ENCODE measurements at regions not wholly inside any gene's neighbourhood (a gene's known extent, or its start where the extent isn't known, plus 50 kb on each side); places are given as distances from the start of the nearest gene placed in this dataset.

DNA sequence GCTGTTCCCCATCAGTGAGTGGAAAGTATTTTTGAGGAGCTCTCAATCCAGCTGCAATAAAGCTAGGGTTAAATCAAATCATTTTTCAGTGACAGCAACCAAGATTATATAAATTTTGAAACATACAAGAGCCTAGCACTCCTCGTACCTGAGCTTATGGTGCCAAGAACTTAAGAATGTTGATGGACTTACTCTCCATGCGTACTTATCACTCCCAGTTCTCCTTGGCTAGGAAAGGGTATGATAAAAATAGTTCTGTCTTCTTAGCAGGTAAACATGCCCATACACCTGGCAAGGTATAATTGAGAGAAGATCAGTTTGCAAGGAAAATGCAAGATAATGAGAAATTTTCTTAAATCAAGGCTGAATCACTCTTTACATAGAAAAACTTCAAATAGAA is 64.5 kb upstream of the SEMA6D start:
- H3K27ac ChIP-seq, result no peak overlapping the region
- DNase-seq (ENCODE audit: low read depth, low spot score), result no peak

DNA sequence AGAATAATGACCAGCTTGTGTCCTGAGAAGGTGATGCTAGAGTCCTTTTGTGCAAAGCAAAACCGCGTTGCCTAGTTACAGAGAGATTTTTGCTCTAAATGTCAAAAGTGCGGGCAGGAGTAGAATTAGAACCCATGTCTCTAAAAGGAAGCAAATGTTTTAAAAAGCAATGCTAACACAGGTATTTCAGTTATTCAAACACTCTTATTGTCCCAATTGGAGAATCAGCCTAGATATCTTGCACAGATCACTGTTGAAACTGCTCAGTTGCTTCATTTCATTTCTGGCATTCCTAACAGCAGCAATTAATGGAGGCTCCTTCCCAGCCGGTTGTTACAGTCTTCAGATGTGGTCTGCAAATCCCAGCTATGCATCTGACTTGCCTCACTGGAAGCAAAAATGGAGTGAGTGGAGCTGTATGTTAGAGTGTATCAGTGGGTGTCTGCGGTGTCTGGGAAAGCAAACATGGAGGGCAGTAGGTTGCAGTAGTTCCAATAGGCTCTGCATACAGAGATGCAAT is 55.6 kb upstream of the SEMA6D start:
- no peak overlapping the region for H3K27ac ChIP-seq
- DNase-seq (ENCODE audit: low read depth, low spot score), result no peak

DNA sequence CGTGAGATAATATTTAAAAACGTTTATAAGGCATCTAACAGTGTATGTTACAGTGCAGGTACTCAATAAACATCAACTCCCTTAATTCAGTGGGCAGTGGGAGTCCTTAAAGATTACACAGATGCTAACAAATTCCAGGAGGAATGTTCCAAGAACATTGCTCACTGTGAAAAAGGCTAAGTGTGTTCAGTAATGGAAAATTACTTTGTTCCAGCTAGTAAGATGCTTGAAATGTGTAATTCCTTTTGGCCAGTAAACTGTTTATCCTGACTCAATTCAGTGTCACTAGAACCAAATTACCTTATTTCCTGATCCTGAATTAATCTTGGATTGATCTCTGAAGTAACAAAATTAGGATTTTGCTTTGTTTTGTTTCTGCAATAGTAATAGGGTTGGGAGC is 54.2 kb upstream of the SEMA6D start:
- H3K27ac ChIP-seq, result no peak overlapping the region
- DNase-seq (ENCODE audit: low read depth, low spot score), result no peak

Measured in epithelial cell of prostate (primary cell).